Neural cell (in vitro differentiated cells): ENCODE measurements at regions not wholly inside any gene's neighbourhood (a gene's known extent, or its start where the extent isn't known, plus 50 kb on each side); places are given as distances from the start of the nearest gene placed in this dataset.

Source experiments
- H2AFZ ChIP-seq: fragments of 200-600, 300-800 bp; sonication (generic), shearing (Covaris generic); 2 replicates; pipeline ENCODE4 v1.6.0; 2014; ENCODE audit warnings: low read depth, mild to moderate bottlenecking, antibody characterized with exemption, low read length, moderate library complexity
- H3F3A ChIP-seq: fragments of 200-600 bp; shearing (Covaris generic); 2 replicates; pipeline ENCODE4 v1.6.1; 2016; ENCODE audit warnings: mild to moderate bottlenecking, moderate library complexity, mixed read lengths, antibody characterized with exemption, low read length; ENCODE audit not compliant: insufficient read depth, poor library complexity, severe bottlenecking
- H3K27ac ChIP-seq: fragments of 200-600, 300-800 bp; sonication (generic), shearing (Covaris generic); 2 replicates; pipeline ENCODE4 v1.5.1; 2014; ENCODE audit warnings: mild to moderate bottlenecking, low read length, moderate library complexity
- H3K27me3 ChIP-seq: fragments of 300-800, 200-600 bp; sonication (generic), shearing (Covaris generic); 2 replicates; pipeline ENCODE4 v1.6.0; 2014; ENCODE audit warnings: mild to moderate bottlenecking, low read depth, low read length, moderate library complexity; ENCODE audit not compliant: insufficient read depth
- H3K36me3 ChIP-seq: fragments of 300-800, 200-600 bp; sonication (generic), shearing (Covaris generic); 2 replicates; pipeline ENCODE4 v1.5.1; 2014; ENCODE audit warnings: mild to moderate bottlenecking, antibody characterized with exemption, low read length, moderate library complexity; ENCODE audit not compliant: insufficient read depth
- H3K4me2 ChIP-seq: fragments of 300-800, 200-600 bp; sonication (generic), shearing (Covaris generic); 2 replicates; pipeline ENCODE4 v1.6.0; 2014; ENCODE audit warnings: mild to moderate bottlenecking, low read length
- H3K4me3 ChIP-seq: fragments of 300-800, 200-600 bp; sonication (generic), shearing (Covaris generic); 2 replicates; pipeline ENCODE4 v1.5.1; 2014; ENCODE audit warnings: mild to moderate bottlenecking, low read length, moderate library complexity
- H3K79me2 ChIP-seq: fragments of 200-600 bp; shearing (Covaris generic); replicated peaks from 2 replicates; pipeline ENCODE4 v1.6.0; 2014; ENCODE audit warnings: mild to moderate bottlenecking, low read length, moderate library complexity; ENCODE audit not compliant: insufficient read depth
- H3K9ac ChIP-seq: fragments of 300-800, 200-600 bp; sonication (generic), shearing (Covaris generic); 2 replicates; pipeline ENCODE4 v1.6.1; 2016; ENCODE audit warnings: mild to moderate bottlenecking, low read length, mixed read lengths
- H3K9me2 ChIP-seq: fragments of 200-600 bp; shearing (Covaris generic); 2 replicates; pipeline ENCODE4 v1.6.1; 2016; ENCODE audit warnings: mild to moderate bottlenecking, low read length, mixed read lengths; ENCODE audit not compliant: insufficient read depth
- H3K9me3 ChIP-seq: fragments of 200-600, 300-800 bp; sonication (generic), shearing (Covaris generic); 2 replicates; pipeline ENCODE4 v1.6.1; 2016; ENCODE audit warnings: mild to moderate bottlenecking, mixed run types, low read length, moderate library complexity, mixed read lengths
- H4K20me1 ChIP-seq: fragments of 200-600 bp; shearing (Covaris generic); 2 replicates; pipeline ENCODE4 v1.6.1; 2016; ENCODE audit warnings: mild to moderate bottlenecking, mixed run types; ENCODE audit not compliant: insufficient read depth
- CTCF ChIP-seq: fragments of 450-650 bp; IDR thresholded peaks from 2 replicates; pipeline ENCODE4 v1.5.1; 2014; ENCODE audit warnings: antibody characterized with exemption, mild to moderate bottlenecking, moderate library complexity; ENCODE audit not compliant: poor library complexity, severe bottlenecking
- EP300 ChIP-seq: fragments of 450-650 bp; conservative IDR thresholded peaks from 2 replicates; pipeline ENCODE4 v1.6.1; 2014; ENCODE audit warnings: antibody characterized with exemption, mild to moderate bottlenecking, moderate library complexity; ENCODE audit not compliant: poor library complexity, severe bottlenecking
- EZH2 ChIP-seq: fragments of 200-600, 300-800 bp; shearing (Covaris generic), sonication (generic); IDR thresholded peaks from 2 replicates; pipeline ENCODE4 v1.6.1; 2014; ENCODE audit warnings: antibody characterized with exemption, low read length, borderline replicate concordance, mild to moderate bottlenecking; ENCODE audit not compliant: insufficient read depth, poor library complexity, severe bottlenecking
- MXI1 ChIP-seq: fragments of 450-650 bp; conservative IDR thresholded peaks from 2 replicates; pipeline ENCODE4 v1.6.1; 2014; ENCODE audit warnings: antibody characterized with exemption, mild to moderate bottlenecking; ENCODE audit not compliant: poor library complexity, severe bottlenecking
- POLR2AphosphoS5 ChIP-seq: IDR thresholded peaks from 2 replicates; pipeline ENCODE4 v1.6.1; 2012
- RAD21 ChIP-seq: fragments of 450-650 bp; conservative IDR thresholded peaks from 2 replicates; pipeline ENCODE4 v1.6.1; 2014; ENCODE audit warnings: antibody characterized with exemption, mild to moderate bottlenecking, moderate library complexity
- REST ChIP-seq: IDR thresholded peaks from 2 replicates; pipeline ENCODE4 v1.6.1; 2012; ENCODE audit warnings: borderline replicate concordance
- SMC3 ChIP-seq: fragments of 450-650 bp; conservative IDR thresholded peaks from 2 replicates; pipeline ENCODE4 v1.6.1; 2014; ENCODE audit warnings: antibody characterized with exemption, mild to moderate bottlenecking, moderate library complexity; ENCODE audit not compliant: poor library complexity
- TAF1 ChIP-seq: IDR thresholded peaks from 2 replicates; pipeline ENCODE4 v1.6.1; 2012; ENCODE audit warnings: low read depth

- no peaks in the 10 kb centered on the region for H3K9me3 ChIP-seq
- no peak overlapping the region for H2AFZ ChIP-seq
- H3K4me2 ChIP-seq = no peak overlapping the region
- H3K27me3 ChIP-seq = no peaks in the 10 kb centered on the region
- no peaks in the 10 kb centered on the region for H4K20me1 ChIP-seq
- TF ChIP-seq EP300 (no peak), MXI1 (no peak), REST (no peak), EZH2 (no peak), SMC3 (no peak), POLR2AphosphoS5 (no peak), RAD21 (no peak), CTCF (no peak), TAF1 (no peak)
- no peaks in the 10 kb centered on the region for H3F3A ChIP-seq
- H3K9me2 ChIP-seq = no peaks in the 10 kb centered on the region
- no peak overlapping the region for H3K27ac ChIP-seq
- no peak overlapping the region for H3K9ac ChIP-seq
- H3K36me3 ChIP-seq = no peaks in the 10 kb centered on the region
- H3K79me2 ChIP-seq = no peaks in the 10 kb centered on the region
- no peak overlapping the region for H3K4me3 ChIP-seq
These were observed 111.5 kb downstream of the ASB9 start for GRCh38 chrX:15158350-15158735.

- Histone ChIP-seq H3K4me3 (no peak overlapping the region), H3K79me2 (no peaks in the 10 kb centered on the region), H3K36me3 (no peaks in the 10 kb centered on the region), H3K4me2 (no peak overlapping the region), H3K27me3 (no peaks in the 10 kb centered on the region), H4K20me1 (no peaks in the 10 kb centered on the region), H2AFZ (no peak overlapping the region), H3K9me3 (no peaks in the 10 kb centered on the region), H3K9ac (no peak overlapping the region), H3K27ac (no peak overlapping the region), H3K9me2 (no peaks in the 10 kb centered on the region), H3F3A (no peaks in the 10 kb centered on the region)
- TF ChIP-seq EZH2 (no peak), CTCF (no peak), RAD21 (no peak), TAF1 (no peak), REST (no peak), POLR2AphosphoS5 (no peak), MXI1 (no peak), SMC3 (no peak), EP300 (no peak)
These were observed 112.3 kb downstream of the ASB9 start for GRCh38 chrX:15157624-15158023.
